ENCODE measurements at regions not wholly inside any gene's neighbourhood (a gene's known extent, or its start where the extent isn't known, plus 50 kb on each side); places are given as distances from the start of the nearest gene placed in this dataset.

- TF ChIP-seq, protein P1, sequence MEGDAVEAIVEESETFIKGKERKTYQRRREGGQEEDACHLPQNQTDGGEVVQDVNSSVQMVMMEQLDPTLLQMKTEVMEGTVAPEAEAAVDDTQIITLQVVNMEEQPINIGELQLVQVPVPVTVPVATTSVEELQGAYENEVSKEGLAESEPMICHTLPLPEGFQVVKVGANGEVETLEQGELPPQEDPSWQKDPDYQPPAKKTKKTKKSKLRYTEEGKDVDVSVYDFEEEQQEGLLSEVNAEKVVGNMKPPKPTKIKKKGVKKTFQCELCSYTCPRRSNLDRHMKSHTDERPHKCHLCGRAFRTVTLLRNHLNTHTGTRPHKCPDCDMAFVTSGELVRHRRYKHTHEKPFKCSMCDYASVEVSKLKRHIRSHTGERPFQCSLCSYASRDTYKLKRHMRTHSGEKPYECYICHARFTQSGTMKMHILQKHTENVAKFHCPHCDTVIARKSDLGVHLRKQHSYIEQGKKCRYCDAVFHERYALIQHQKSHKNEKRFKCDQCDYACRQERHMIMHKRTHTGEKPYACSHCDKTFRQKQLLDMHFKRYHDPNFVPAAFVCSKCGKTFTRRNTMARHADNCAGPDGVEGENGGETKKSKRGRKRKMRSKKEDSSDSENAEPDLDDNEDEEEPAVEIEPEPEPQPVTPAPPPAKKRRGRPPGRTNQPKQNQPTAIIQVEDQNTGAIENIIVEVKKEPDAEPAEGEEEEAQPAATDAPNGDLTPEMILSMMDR (IDR thresholded peaks at IDR 0.05): no peak
- no peak for TF ChIP-seq POLR2A (IDR thresholded peaks at IDR 0.05)
Measured at GRCh38 chr7:68245688-68246087, 1249.1 kb downstream of the TYW1 start.
